OCI-LY3 (cell line): ENCODE measurements at regions not wholly inside any gene's neighbourhood (a gene's known extent, or its start where the extent isn't known, plus 50 kb on each side); places are given as distances from the start of the nearest gene placed in this dataset.

ENCODE experiments used
- H2AFZ ChIP-seq: fragments of 200-600, 300-600 bp; shearing (Covaris generic); 2 replicates; pipeline ENCODE4 v1.6.0; 2014; ENCODE audit warnings: antibody characterized with exemption, low read depth, low read length
- H3K27ac ChIP-seq: fragments of 200-600, 300-600 bp; sonication (generic); 2 replicates; pipeline ENCODE4 v1.5.1; 2014; ENCODE audit warnings: mild to moderate bottlenecking, low read length, moderate library complexity, mixed read lengths
- H3K27me3 ChIP-seq: fragments of 200-600, 300-600 bp; sonication (generic); 2 replicates; pipeline ENCODE4 v1.6.1; 2014; ENCODE audit warnings: low read depth, low read length, mixed read lengths
- H3K36me3 ChIP-seq: fragments of 200-600, 300-600 bp; sonication (generic); replicated peaks from 2 replicates; pipeline ENCODE3; 2014; ENCODE audit warnings: low read depth, low read length, mixed read lengths
- H3K4me1 ChIP-seq: fragments of 300-600, 200-600 bp; sonication (generic); 2 replicates; pipeline ENCODE4 v1.6.1; 2014; ENCODE audit warnings: low read length, mixed read lengths
- H3K4me2 ChIP-seq: fragments of 200-600, 300-600 bp; sonication (generic); 2 replicates; pipeline ENCODE4 v1.6.1; 2014; ENCODE audit warnings: low read length, mixed read lengths
- H3K4me3 ChIP-seq: fragments of 300-600, 200-600 bp; sonication (generic); 2 replicates; pipeline ENCODE4 v1.5.1; 2014; ENCODE audit warnings: antibody characterized with exemption, mild to moderate bottlenecking, low read length, moderate library complexity
- H3K79me2 ChIP-seq: fragments of 300-600, 200-600 bp; shearing (Covaris generic); 2 replicates; pipeline ENCODE4 v1.6.1; 2014; ENCODE audit warnings: mild to moderate bottlenecking, low read length, mixed read lengths
- H3K9ac ChIP-seq: fragments of 300-600, 200-600 bp; shearing (Covaris generic); 2 replicates; pipeline ENCODE4 v1.6.0; 2014; ENCODE audit warnings: mild to moderate bottlenecking, low read length, moderate library complexity
- H3K9me3 ChIP-seq: fragments of 200-600, 300-600 bp; shearing (Covaris generic); 2 replicates; pipeline ENCODE4 v1.6.1; 2014; ENCODE audit warnings: low read length, mixed read lengths; ENCODE audit not compliant: insufficient read depth
- H4K20me1 ChIP-seq: fragments of 200-600, 300-600 bp; sonication (generic); 2 replicates; pipeline ENCODE4 v1.6.1; 2016; ENCODE audit warnings: low read length, mixed read lengths; ENCODE audit not compliant: insufficient read depth
- CTCF ChIP-seq: fragments of 200-600, 300-600 bp; sonication (generic); IDR thresholded peaks from 2 replicates; pipeline ENCODE4 v1.5.1; 2014; ENCODE audit warnings: antibody characterized with exemption, low read length, low read depth
- EZH2phosphoT487 ChIP-seq: fragments of 200-600 bp; shearing (Covaris generic); IDR thresholded peaks from 2 replicates; pipeline ENCODE4 v1.6.1; 2018; ENCODE audit warnings: antibody characterized with exemption, mixed run types, low read depth

GRCh38 chr5:136924490-136924889 is 559.1 kb upstream of the TRPC7 start:
- Histone ChIP-seq H3K27me3 (no peaks in the 10 kb centered on the region), H3K36me3 (no peaks in the 10 kb centered on the region), H3K9me3 (no peaks in the 10 kb centered on the region), H2AFZ (no peak overlapping the region), H3K4me3 (no peak overlapping the region), H3K27ac (no peak overlapping the region), H3K79me2 (no peaks in the 10 kb centered on the region), H3K9ac (no peak overlapping the region), H3K4me1 (no peaks in the 10 kb centered on the region), H3K4me2 (no peak overlapping the region), H4K20me1 (no peaks in the 10 kb centered on the region)
- no peak for TF ChIP-seq EZH2phosphoT487
- no peak for TF ChIP-seq CTCF

GRCh38 chr5:136910625-136911024 is 545.3 kb upstream of the TRPC7 start:
- Histone ChIP-seq H3K9ac (no peak overlapping the region), H3K9me3 (no peaks in the 10 kb centered on the region), H3K4me2 (no peak overlapping the region), H3K36me3 (no peaks in the 10 kb centered on the region), H3K27me3 (no peaks in the 10 kb centered on the region), H2AFZ (no peak overlapping the region), H3K79me2 (no peaks in the 10 kb centered on the region), H3K4me1 (no peaks in the 10 kb centered on the region), H4K20me1 (no peaks in the 10 kb centered on the region), H3K27ac (no peak overlapping the region), H3K4me3 (no peak overlapping the region)
- TF ChIP-seq CTCF (no peak), EZH2phosphoT487 (no peak)

GRCh38 chr5:136909906-136910305 is 544.6 kb upstream of the TRPC7 start:
- no peaks in the 10 kb centered on the region for H3K9me3 ChIP-seq
- H2AFZ ChIP-seq, result no peak overlapping the region
- no peaks in the 10 kb centered on the region for H3K27me3 ChIP-seq
- H3K27ac ChIP-seq, result no peak overlapping the region
- H3K4me3 ChIP-seq, result no peak overlapping the region
- H3K9ac ChIP-seq, result no peak overlapping the region
- no peaks in the 10 kb centered on the region for H4K20me1 ChIP-seq
- no peaks in the 10 kb centered on the region for H3K4me1 ChIP-seq
- no peak for TF ChIP-seq CTCF
- TF ChIP-seq EZH2phosphoT487, result no peak
- no peaks in the 10 kb centered on the region for H3K79me2 ChIP-seq
- no peaks in the 10 kb centered on the region for H3K36me3 ChIP-seq
- no peak overlapping the region for H3K4me2 ChIP-seq

- Histone ChIP-seq H4K20me1 (no peaks in the 10 kb centered on the region), H3K79me2 (no peaks in the 10 kb centered on the region), H2AFZ (no peak overlapping the region), H3K27ac (no peak overlapping the region), H3K4me3 (no peak overlapping the region), H3K9me3 (no peaks in the 10 kb centered on the region), H3K4me1 (no peaks in the 10 kb centered on the region), H3K36me3 (no peaks in the 10 kb centered on the region), H3K4me2 (no peak overlapping the region), H3K9ac (no peak overlapping the region), H3K27me3 (no peaks in the 10 kb centered on the region)
- TF ChIP-seq EZH2phosphoT487, result no peak
- no peak for TF ChIP-seq CTCF
These were observed 542.0 kb upstream of the TRPC7 start for GRCh38 chr5:136907371-136907770.
